Prostate gland (tissue), 2 donors: ENCODE measurements at regions not wholly inside any gene's neighbourhood (a gene's known extent, or its start where the extent isn't known, plus 50 kb on each side); places are given as distances from the start of the nearest gene placed in this dataset.

Source experiments
- POLR2A ChIP-seq: fragments of 450-650 bp; IDR thresholded peaks from one replicate; pipeline ENCODE4 v1.6.1; 2016; ENCODE audit warnings: antibody characterized with exemption, mild to moderate bottlenecking
- POLR2AphosphoS5 ChIP-seq: sonication (generic); formaldehyde crosslinking; IDR thresholded peaks from one replicate; pipeline ENCODE4 v1.6.1; 2017; ENCODE audit warnings: antibody characterized with exemption
- TF ChIP-seq, protein P1 (sequence below), 4 experiments: fragments of 200-600 bp in 2 of 4; fragments of 450-650 bp in 2 of 4; sonication (generic) in 2 of 4; IDR thresholded peaks; 1 replicate in 3 of 4; 2 replicates in 1 of 4; pipeline ENCODE4 v1.5.1; 2016 to 2019; ENCODE audit warnings: antibody characterized with exemption in 4 of 4, mild to moderate bottlenecking in 2 of 4, moderate library complexity in 2 of 4

DNA sequence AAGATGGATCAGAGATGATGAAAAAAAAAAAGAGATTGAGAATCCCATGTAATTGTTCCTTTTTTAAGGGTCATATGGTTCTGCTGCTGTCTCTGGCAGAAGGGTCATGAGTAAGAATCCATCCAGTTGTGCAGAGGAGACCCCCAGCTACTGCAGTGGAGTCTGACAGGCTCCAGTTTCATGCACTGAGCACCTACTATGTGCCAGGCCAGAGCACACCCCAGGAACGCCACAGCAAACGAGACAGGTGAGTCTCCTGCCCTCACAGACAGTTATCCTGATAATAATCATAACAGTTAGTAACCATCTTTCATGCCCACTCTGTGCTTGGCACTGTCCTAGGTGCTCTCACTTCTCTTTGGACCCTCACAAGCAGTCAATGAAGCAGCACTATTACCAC lies 420.0 kb downstream of the MATN1 start:
- TF ChIP-seq, protein P1, sequence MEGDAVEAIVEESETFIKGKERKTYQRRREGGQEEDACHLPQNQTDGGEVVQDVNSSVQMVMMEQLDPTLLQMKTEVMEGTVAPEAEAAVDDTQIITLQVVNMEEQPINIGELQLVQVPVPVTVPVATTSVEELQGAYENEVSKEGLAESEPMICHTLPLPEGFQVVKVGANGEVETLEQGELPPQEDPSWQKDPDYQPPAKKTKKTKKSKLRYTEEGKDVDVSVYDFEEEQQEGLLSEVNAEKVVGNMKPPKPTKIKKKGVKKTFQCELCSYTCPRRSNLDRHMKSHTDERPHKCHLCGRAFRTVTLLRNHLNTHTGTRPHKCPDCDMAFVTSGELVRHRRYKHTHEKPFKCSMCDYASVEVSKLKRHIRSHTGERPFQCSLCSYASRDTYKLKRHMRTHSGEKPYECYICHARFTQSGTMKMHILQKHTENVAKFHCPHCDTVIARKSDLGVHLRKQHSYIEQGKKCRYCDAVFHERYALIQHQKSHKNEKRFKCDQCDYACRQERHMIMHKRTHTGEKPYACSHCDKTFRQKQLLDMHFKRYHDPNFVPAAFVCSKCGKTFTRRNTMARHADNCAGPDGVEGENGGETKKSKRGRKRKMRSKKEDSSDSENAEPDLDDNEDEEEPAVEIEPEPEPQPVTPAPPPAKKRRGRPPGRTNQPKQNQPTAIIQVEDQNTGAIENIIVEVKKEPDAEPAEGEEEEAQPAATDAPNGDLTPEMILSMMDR (IDR thresholded peaks at IDR 0.05), result no peak
- TF ChIP-seq POLR2A (no peak), POLR2AphosphoS5 (no peak)
